Hematopoietic multipotent progenitor cell (in vitro differentiated cells): ENCODE measurements at regions not wholly inside any gene's neighbourhood (a gene's known extent, or its start where the extent isn't known, plus 50 kb on each side); places are given as distances from the start of the nearest gene placed in this dataset.
A peak's percentile ranks its signal among the peaks of the same experiment; 100 is the strongest.

Experiments
- DNase-seq, 3 donors: peaks; one replicate each; pipeline ENCODE4 v3.0.0-alpha.2; 2011 to 2015; ENCODE audit warnings: low read depth in 2 of 3, low spot score in 2 of 3

- DNase-seq, result no peak
These were observed 109.0 kb upstream of the STARD3NL start for GRCh38 chr7:38069052-38069451.

- DNase-seq, result peak in 2 of 3 donors; percentile 7 to 9
These were observed 107.3 kb upstream of the STARD3NL start for GRCh38 chr7:38070718-38071117.

- no peak for DNase-seq
These were observed 91.2 kb upstream of the STARD3NL start for GRCh38 chr7:38086857-38087256.

GRCh38 chr7:38102507-38102906, 75.5 kb upstream of the STARD3NL start:
- DNase-seq, result peak in 2 of 3 donors; percentile 60 to 93

DNA sequence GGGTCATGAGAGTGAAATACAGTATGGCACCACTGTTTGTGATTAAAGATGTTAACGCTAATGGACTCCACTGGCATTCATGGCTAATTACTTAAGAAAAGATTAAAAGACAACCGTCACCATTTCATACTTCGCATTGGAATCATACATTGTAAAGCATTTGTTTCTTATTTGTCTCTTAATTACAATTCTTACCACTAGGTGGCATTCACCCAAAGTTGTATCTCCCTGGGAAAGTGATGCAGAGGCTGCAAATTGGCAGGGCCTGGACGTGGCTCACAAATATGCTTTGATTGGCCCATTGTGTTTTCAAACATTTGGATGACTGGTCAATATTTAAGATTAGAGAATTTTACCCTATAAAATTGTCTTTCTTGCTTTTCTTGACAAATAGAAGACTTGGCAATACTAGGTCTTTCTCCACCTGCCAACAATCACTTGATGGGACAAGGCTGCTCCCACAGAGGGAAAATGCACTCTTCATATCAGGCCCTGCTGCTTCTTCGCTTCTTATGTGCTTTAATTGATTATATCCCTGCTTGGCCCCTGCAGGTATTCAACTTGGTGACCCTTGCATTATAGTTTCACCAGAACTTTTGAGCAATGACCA, 72.1 kb upstream of the STARD3NL start:
- DNase-seq, result peak in 2 of 3 donors; percentile 54 to 69

DNA sequence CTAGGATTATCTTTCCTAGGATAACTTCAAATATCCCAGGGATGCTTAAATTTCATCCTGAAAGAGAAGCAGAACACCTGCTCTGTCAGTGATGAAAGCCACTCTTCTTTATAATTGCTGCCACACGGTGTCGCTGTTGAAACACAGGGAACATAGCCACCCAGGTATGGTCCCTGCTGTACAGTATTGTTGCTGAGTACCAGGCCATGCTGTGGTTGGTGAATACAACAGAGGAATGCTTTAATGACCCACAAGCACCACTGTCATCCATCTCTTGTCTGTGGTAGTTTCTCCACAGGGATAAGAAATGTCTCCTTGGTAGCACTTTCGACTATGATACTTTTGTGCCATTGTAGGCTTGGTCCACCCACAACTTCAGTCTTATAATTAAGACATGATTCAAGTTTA, 70.6 kb upstream of the STARD3NL start:
- DNase-seq, result peak; percentile 25 to 77 (median 56)

GRCh38 chr7:38112075-38112474, 66.0 kb upstream of the STARD3NL start:
- DNase-seq, result no peak

GRCh38 chr7:38120076-38120475, 58.0 kb upstream of the STARD3NL start:
- no peak for DNase-seq

DNA sequence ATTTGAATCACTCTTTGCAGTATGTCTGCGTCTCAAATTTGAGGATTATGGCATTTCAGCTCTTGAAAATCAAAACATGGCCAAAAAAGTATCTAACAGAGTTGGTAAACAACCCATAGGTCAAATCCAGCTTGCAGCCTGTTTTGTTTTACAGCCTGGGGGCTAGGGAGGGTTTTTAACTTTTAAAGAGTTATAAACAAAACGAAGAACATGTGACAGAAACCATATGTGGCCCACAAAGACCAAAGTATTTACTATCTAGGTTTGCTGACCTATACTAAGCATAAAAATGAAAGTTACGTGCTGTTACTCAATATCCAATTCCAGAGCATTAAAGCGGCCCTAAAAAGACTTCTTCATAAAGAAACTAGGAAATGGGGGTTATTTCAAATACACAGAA, 55.5 kb upstream of the STARD3NL start:
- no peak for DNase-seq

- DNase-seq, result no peak
These were observed 54.6 kb upstream of the STARD3NL start for GRCh38 chr7:38123494-38123893.

DNA sequence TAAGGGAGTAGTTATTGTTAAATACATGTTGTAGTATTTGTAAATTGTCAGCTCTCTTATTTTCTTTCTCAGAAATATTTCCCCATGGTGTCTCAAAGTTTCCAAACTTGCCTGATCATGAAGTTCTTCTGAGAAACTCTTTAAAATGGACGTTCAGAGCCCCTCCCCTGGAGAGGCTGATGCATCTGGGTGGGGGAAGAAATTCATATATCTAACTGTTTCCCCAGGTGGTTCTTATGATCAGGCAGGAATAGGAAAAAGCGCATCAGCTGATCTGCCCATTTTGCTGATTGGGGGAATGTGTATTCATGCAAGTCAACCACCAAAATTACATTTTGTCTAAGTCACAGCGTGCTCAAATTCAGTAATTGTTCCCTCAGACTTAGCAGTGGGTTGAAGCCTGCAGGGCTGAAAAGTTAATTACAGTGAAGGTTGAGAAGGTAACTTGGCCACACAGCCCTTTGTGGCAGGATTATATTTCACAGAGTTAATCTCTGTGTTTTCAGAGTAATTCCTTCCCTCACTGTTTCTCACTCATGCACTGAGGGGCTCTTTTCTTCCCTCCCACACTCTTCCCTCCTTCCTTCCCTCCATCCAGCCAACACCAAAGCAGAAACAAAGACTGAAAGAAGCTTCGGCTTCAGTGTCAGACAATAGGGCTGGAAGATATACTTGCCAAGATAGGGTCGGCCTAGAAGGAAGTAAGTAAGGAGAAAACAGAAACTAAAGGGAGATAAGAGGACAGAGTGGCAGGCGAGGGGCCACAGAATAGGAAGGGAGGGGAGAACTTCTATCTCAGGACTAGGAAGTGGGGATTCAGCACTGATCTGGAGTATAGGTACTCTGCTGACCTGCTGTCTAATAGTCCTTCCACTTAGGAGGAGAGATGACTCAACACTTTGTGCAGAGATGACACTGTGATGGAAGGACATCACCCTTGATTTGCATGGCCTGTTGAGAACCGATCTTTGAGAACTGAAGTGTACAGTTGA, 50.5 kb upstream of the STARD3NL start:
- DNase-seq, result peak in 1 of 3 donors; percentile 11
